ENCODE measurements at regions not wholly inside any gene's neighbourhood (a gene's known extent, or its start where the extent isn't known, plus 50 kb on each side); places are given as distances from the start of the nearest gene placed in this dataset.

- Mint-ChIP-seq H3K9me3 (peaks cover 21 to 33% (median 25%) of the 10 kb centered on the region in 3 donors), H3K36me3 (no peaks in the 10 kb centered on the region), H3K4me1 (no peaks in the 10 kb centered on the region), H3K4me3 (no peak overlapping the region), H3K27ac (no peak overlapping the region), H3K27me3 (no peaks in the 10 kb centered on the region)
- Histone ChIP-seq H3K27me3 (replicated peaks in 1 of 2; ENCODE audit: control insufficient read depth in 2 of 2, extremely low read depth in 1 of 2, insufficient read depth in 2 of 2, low read length in 1 of 2) (no peaks in the 10 kb centered on the region), H3K4me3 (ENCODE audit: control insufficient read depth in 1 of 2, extremely low read depth in 1 of 2, low read length in 1 of 2) (no peak overlapping the region), H3K9me3 (no peaks in the 10 kb centered on the region), H3K27ac (ENCODE audit: low read length) (no peak overlapping the region), H3K4me1 (ENCODE audit: control insufficient read depth in 1 of 2, extremely low read depth in 1 of 2, insufficient read depth in 2 of 2, low read length in 2 of 2) (no peaks in the 10 kb centered on the region), H3K36me3 (ENCODE audit: control insufficient read depth in 2 of 2, extremely low read depth in 1 of 2, insufficient read depth in 1 of 2, low read length in 1 of 2) (no peaks in the 10 kb centered on the region)
- ATAC-seq (replicated peaks in 1 of 4) = no peak
- WGBS (ENCODE audit: insufficient coverage) = no CpG with 5 or more reads among the region's 1 CpG
- POLR2A ChIA-PET = interaction anchor here in 1 of 2 donors (0.6 kb wide), 1 partner anchor 23 kb away, joined by 4 read pairs; no protein-coding TSS in a partner anchor
- no peak for DNase-seq
- CTCF ChIA-PET = no interaction called here
Measured at GRCh38 chr1:106055855-106056254, 1000.6 kb upstream of the PRMT6 start.

- no peaks in the 10 kb centered on the region for H3K36me3 Mint-ChIP-seq
- no peak overlapping the region for H3K27ac Mint-ChIP-seq
- H3K27me3 ChIP-seq (replicated peaks in 1 of 2; ENCODE audit: control insufficient read depth in 2 of 2, extremely low read depth in 1 of 2, insufficient read depth in 2 of 2, low read length in 1 of 2) = no peaks in the 10 kb centered on the region
- no peak overlapping the region for H3K4me3 Mint-ChIP-seq
- H3K4me1 Mint-ChIP-seq = no peaks in the 10 kb centered on the region
- DNase-seq = no peak
- 72% methylated on average over 3 of the region's 3 CpGs for WGBS (ENCODE audit: insufficient coverage)
- no peaks in the 10 kb centered on the region for H3K4me1 ChIP-seq (ENCODE audit: control insufficient read depth in 1 of 2, extremely low read depth in 1 of 2, insufficient read depth in 2 of 2, low read length in 2 of 2)
- no peak overlapping the region for H3K27ac ChIP-seq (ENCODE audit: low read length)
- H3K27me3 Mint-ChIP-seq = no peaks in the 10 kb centered on the region
- H3K36me3 ChIP-seq (ENCODE audit: control insufficient read depth in 2 of 2, extremely low read depth in 1 of 2, insufficient read depth in 1 of 2, low read length in 1 of 2) = no peaks in the 10 kb centered on the region
- no peak overlapping the region for H3K4me3 ChIP-seq (ENCODE audit: control insufficient read depth in 1 of 2, extremely low read depth in 1 of 2, low read length in 1 of 2)
- no peak for ATAC-seq (replicated peaks in 1 of 4)
- ChIA-PET POLR2A (no interaction called here), CTCF (interaction anchor here in 1 of 2 donors (0.6 kb wide), 1 partner anchor 148 kb away, joined by 3 read pairs; no protein-coding TSS in a partner anchor)
- H3K9me3 ChIP-seq = no peaks in the 10 kb centered on the region
- H3K9me3 Mint-ChIP-seq = peaks cover 18 to 22% (median 21%) of the 10 kb centered on the region in 3 donors
Measured at GRCh38 chr1:106061586-106062495, 994.6 kb upstream of the PRMT6 start.

- no peaks in the 10 kb centered on the region for H3K27me3 ChIP-seq (replicated peaks in 1 of 2; ENCODE audit: control insufficient read depth in 2 of 2, extremely low read depth in 1 of 2, insufficient read depth in 2 of 2, low read length in 1 of 2)
- no CpG with 5 or more reads among the region's 1 CpG for WGBS (ENCODE audit: insufficient coverage)
- ChIA-PET CTCF (no interaction called here), POLR2A (no interaction called here)
- no peaks in the 10 kb centered on the region for H3K36me3 Mint-ChIP-seq
- no peak overlapping the region for H3K27ac Mint-ChIP-seq
- no peak overlapping the region for H3K4me3 ChIP-seq (ENCODE audit: control insufficient read depth in 1 of 2, extremely low read depth in 1 of 2, low read length in 1 of 2)
- no peaks in the 10 kb centered on the region for H3K4me1 Mint-ChIP-seq
- H3K4me1 ChIP-seq (ENCODE audit: control insufficient read depth in 1 of 2, extremely low read depth in 1 of 2, insufficient read depth in 2 of 2, low read length in 2 of 2) = no peaks in the 10 kb centered on the region
- DNase-seq (no peak), ATAC-seq (replicated peaks in 1 of 4) (no peak)
- no peaks in the 10 kb centered on the region for H3K9me3 ChIP-seq
- no peak overlapping the region for H3K27ac ChIP-seq (ENCODE audit: low read length)
- H3K36me3 ChIP-seq (ENCODE audit: control insufficient read depth in 2 of 2, extremely low read depth in 1 of 2, insufficient read depth in 1 of 2, low read length in 1 of 2) = no peaks in the 10 kb centered on the region
- peaks cover 10 to 19% (median 14%) of the 10 kb centered on the region in 3 donors for H3K9me3 Mint-ChIP-seq
- H3K4me3 Mint-ChIP-seq = no peak overlapping the region
- H3K27me3 Mint-ChIP-seq = no peaks in the 10 kb centered on the region
Measured at GRCh38 chr1:106063510-106063909, 993.0 kb upstream of the PRMT6 start.

- Mint-ChIP-seq H3K4me3 (no peak overlapping the region), H3K27ac (no peak overlapping the region), H3K36me3 (no peaks in the 10 kb centered on the region), H3K4me1 (no peaks in the 10 kb centered on the region), H3K9me3 (peaks cover 0 to 15% (median 3%) of the 10 kb centered on the region in 3 donors), H3K27me3 (no peaks in the 10 kb centered on the region)
- Histone ChIP-seq H3K27me3 (replicated peaks in 1 of 2; ENCODE audit: control insufficient read depth in 2 of 2, extremely low read depth in 1 of 2, insufficient read depth in 2 of 2, low read length in 1 of 2) (no peaks in the 10 kb centered on the region), H3K27ac (ENCODE audit: low read length) (no peak overlapping the region), H3K4me3 (ENCODE audit: control insufficient read depth in 1 of 2, extremely low read depth in 1 of 2, low read length in 1 of 2) (no peak overlapping the region), H3K4me1 (ENCODE audit: control insufficient read depth in 1 of 2, extremely low read depth in 1 of 2, insufficient read depth in 2 of 2, low read length in 2 of 2) (no peaks in the 10 kb centered on the region), H3K36me3 (ENCODE audit: control insufficient read depth in 2 of 2, extremely low read depth in 1 of 2, insufficient read depth in 1 of 2, low read length in 1 of 2) (no peaks in the 10 kb centered on the region), H3K9me3 (no peaks in the 10 kb centered on the region)
- CTCF ChIA-PET = no interaction called here
- DNase-seq (no peak), ATAC-seq (replicated peaks in 1 of 4) (no peak)
- WGBS (ENCODE audit: insufficient coverage) = no CpG with 5 or more reads among the region's 7 CpGs
- POLR2A ChIA-PET = no interaction called here
Measured at GRCh38 chr1:106072909-106073600, 983.4 kb upstream of the PRMT6 start.

- Histone ChIP-seq H3K27ac (ENCODE audit: low read length) (no peak overlapping the region), H3K9me3 (no peaks in the 10 kb centered on the region), H3K27me3 (replicated peaks in 1 of 2; ENCODE audit: control insufficient read depth in 2 of 2, extremely low read depth in 1 of 2, insufficient read depth in 2 of 2, low read length in 1 of 2) (peaks cover 0 to 3% of the 10 kb centered on the region in 2 experiments), H3K4me3 (ENCODE audit: control insufficient read depth in 1 of 2, extremely low read depth in 1 of 2, low read length in 1 of 2) (no peak overlapping the region), H3K4me1 (ENCODE audit: control insufficient read depth in 1 of 2, extremely low read depth in 1 of 2, insufficient read depth in 2 of 2, low read length in 2 of 2) (no peaks in the 10 kb centered on the region), H3K36me3 (ENCODE audit: control insufficient read depth in 2 of 2, extremely low read depth in 1 of 2, insufficient read depth in 1 of 2, low read length in 1 of 2) (no peaks in the 10 kb centered on the region)
- no peak overlapping the region for H3K4me3 Mint-ChIP-seq
- no peaks in the 10 kb centered on the region for H3K36me3 Mint-ChIP-seq
- DNase-seq (no peak), ATAC-seq (replicated peaks in 1 of 4) (no peak)
- no peaks in the 10 kb centered on the region for H3K27me3 Mint-ChIP-seq
- 30% methylated on average over 38 of the region's 41 CpGs for WGBS (ENCODE audit: insufficient coverage)
- no peak overlapping the region for H3K27ac Mint-ChIP-seq
- ChIA-PET CTCF (no interaction called here), POLR2A (no interaction called here)
- H3K9me3 Mint-ChIP-seq = peaks cover 9 to 24% (median 9%) of the 10 kb centered on the region in 3 donors
- H3K4me1 Mint-ChIP-seq = no peaks in the 10 kb centered on the region
Measured at GRCh38 chr1:106080608-106081325, 975.7 kb upstream of the PRMT6 start.

GRCh38 chr1:106111044-106111443, 945.4 kb upstream of the PRMT6 start:
- Histone ChIP-seq H3K36me3 (ENCODE audit: control insufficient read depth in 2 of 2, extremely low read depth in 1 of 2, insufficient read depth in 1 of 2, low read length in 1 of 2) (no peaks in the 10 kb centered on the region), H3K27ac (ENCODE audit: low read length) (no peak overlapping the region), H3K4me3 (ENCODE audit: control insufficient read depth in 1 of 2, extremely low read depth in 1 of 2, low read length in 1 of 2) (no peak overlapping the region), H3K27me3 (replicated peaks in 1 of 2; ENCODE audit: control insufficient read depth in 2 of 2, extremely low read depth in 1 of 2, insufficient read depth in 2 of 2, low read length in 1 of 2) (no peaks in the 10 kb centered on the region), H3K9me3 (no peaks in the 10 kb centered on the region), H3K4me1 (ENCODE audit: control insufficient read depth in 1 of 2, extremely low read depth in 1 of 2, insufficient read depth in 2 of 2, low read length in 2 of 2) (no peaks in the 10 kb centered on the region)
- ATAC-seq (replicated peaks in 1 of 4) = no peak
- no peaks in the 10 kb centered on the region for H3K36me3 Mint-ChIP-seq
- no peaks in the 10 kb centered on the region for H3K27me3 Mint-ChIP-seq
- WGBS (ENCODE audit: insufficient coverage) = no CpG with 5 or more reads among the region's 2 CpGs
- no peak overlapping the region for H3K4me3 Mint-ChIP-seq
- H3K4me1 Mint-ChIP-seq = no peaks in the 10 kb centered on the region
- H3K27ac Mint-ChIP-seq = no peak overlapping the region
- ChIA-PET CTCF (no interaction called here), POLR2A (no interaction called here)
- no peak for DNase-seq
- H3K9me3 Mint-ChIP-seq = peaks cover 0 to 17% (median 16%) of the 10 kb centered on the region in 3 donors
